GM18498 (cell line): ENCODE measurements at regions not wholly inside any gene's neighbourhood (a gene's known extent, or its start where the extent isn't known, plus 50 kb on each side); places are given as distances from the start of the nearest gene placed in this dataset.

Experiments used
- ATAC-seq: cut with Tn5 transposase; IDR thresholded peaks from one replicate; pipeline ENCODE4 v1.9.1; 2021; ENCODE audit warnings: mild to moderate bottlenecking, moderate library complexity; ENCODE audit not compliant: unreplicated experiment

- ATAC-seq, result no peak
Measured at GRCh38 chr1:75079538-75080290, 54.5 kb upstream of the LHX8 start.

GRCh38 chr1:75083223-75083622 lies 51.0 kb upstream of the LHX8 start:
- no peak for ATAC-seq

- no peak for ATAC-seq
Measured at GRCh38 chr1:75083848-75084514, 50.2 kb upstream of the LHX8 start.
